ENCODE measurements at regions not wholly inside any gene's neighbourhood (a gene's known extent, or its start where the extent isn't known, plus 50 kb on each side); places are given as distances from the start of the nearest gene placed in this dataset.

DNA sequence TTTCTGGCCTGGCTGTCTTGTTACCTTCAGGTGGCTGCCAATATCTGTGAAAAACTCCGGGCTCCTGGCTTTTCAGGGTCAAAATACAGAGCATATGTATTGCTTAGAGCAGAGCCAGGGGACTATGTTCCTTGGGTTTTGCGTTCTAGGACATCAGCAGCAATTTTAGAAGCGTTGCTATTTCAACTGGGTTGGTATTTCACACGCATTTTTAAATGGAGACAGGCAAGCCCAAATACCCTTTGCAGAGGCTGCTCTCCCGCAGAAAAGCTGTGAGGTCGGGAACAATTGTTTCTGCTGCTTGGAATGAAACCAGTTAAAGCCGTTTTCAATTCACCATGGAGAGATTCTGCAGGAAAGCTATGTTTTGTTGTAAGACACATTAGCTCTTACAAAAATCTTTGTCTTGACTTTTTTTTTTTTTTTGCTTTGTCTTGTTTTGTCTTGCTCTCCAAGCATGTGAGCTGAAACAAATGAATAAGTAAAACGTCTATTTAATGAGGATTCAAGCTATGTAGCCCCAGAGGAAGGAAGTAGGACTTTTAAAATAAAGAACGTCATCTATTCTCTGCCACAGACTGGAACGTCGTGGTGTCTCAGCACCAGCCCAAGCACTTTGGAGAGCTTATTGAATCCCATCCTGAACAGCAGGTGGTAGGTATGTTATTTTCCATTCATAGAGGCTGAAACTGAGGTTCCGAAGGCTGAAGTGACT lies 181.0 kb upstream of the TBX3 start (continued):
- TF ChIP-seq, protein P1, sequence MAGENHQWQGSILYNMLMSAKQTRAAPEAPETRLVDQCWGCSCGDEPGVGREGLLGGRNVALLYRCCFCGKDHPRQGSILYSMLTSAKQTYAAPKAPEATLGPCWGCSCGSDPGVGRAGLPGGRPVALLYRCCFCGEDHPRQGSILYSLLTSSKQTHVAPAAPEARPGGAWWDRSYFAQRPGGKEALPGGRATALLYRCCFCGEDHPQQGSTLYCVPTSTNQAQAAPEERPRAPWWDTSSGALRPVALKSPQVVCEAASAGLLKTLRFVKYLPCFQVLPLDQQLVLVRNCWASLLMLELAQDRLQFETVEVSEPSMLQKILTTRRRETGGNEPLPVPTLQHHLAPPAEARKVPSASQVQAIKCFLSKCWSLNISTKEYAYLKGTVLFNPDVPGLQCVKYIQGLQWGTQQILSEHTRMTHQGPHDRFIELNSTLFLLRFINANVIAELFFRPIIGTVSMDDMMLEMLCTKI (IDR thresholded peaks at IDR 0.05; ENCODE audit: partially characterized antibody), result no peak

DNA sequence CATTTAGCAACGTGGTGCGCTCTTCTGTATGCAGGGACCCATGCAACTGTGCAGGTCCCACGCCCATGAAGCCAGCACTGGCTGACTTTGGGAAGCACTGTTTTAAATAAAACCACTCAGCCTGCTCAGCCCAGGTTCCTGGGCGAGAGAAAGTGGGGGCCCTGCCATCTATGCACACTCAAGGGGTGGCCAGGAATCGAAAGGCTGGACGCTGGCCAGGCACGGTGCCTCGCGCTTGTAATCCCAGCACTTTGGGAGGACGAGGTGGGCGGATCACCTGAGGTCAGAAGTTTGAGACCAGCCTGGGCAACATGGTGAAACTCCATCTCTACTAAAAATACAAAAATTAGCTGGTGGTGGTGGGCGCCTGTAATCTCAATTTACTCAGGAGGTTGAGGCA lies 179.9 kb upstream of the TBX3 start:
- Histone ChIP-seq H3K36me3 (ENCODE audit: control insufficient read depth, insufficient read depth, low read length) (no peaks in the 10 kb centered on the region), H3K4me3 (no peak overlapping the region), H3K79me2 (ENCODE audit: control insufficient read depth, insufficient read depth, low read length) (no peaks in the 10 kb centered on the region), H3K27me3 (ENCODE audit: control insufficient read depth in 2 of 2, insufficient read depth in 2 of 2, low read length in 2 of 2) (no peaks in the 10 kb centered on the region), H3K9me3 (replicated peaks; ENCODE audit: control insufficient read depth, insufficient read depth, low read depth, low read length) (no peaks in the 10 kb centered on the region), H3K4me1 (replicated peaks in 1 of 2; ENCODE audit: control insufficient read depth in 2 of 2, insufficient read depth in 2 of 2, low read length in 2 of 2) (no peaks in the 10 kb centered on the region), H3K9ac (ENCODE audit: insufficient read depth in 1 of 2, low read depth in 2 of 2, low read length in 2 of 2) (no peak overlapping the region), H3K4me2 (ENCODE audit: insufficient read depth, low read length) (no peak overlapping the region), H4K20me1 (replicated peaks; ENCODE audit: control insufficient read depth, insufficient read depth, low read length) (no peaks in the 10 kb centered on the region), H3K27ac (ENCODE audit: extremely low read depth, low read depth, low read length) (no peak overlapping the region), H2AFZ (ENCODE audit: low read depth, low read length) (no peak overlapping the region), H3K9me1 (ENCODE audit: control insufficient read depth, insufficient read depth, low read length) (no peaks in the 10 kb centered on the region)
- under 1% methylated on average over 11 of the region's 12 CpGs for WGBS (ENCODE audit: insufficient coverage, low coverage, missing lambda C conversion rate)
- TF ChIP-seq HDAC6 (IDR thresholded peaks at IDR 0.05; ENCODE audit: low read depth, low read length) (no peak), SRSF1 (IDR thresholded peaks at IDR 0.05; ENCODE audit: low read depth, low read length) (no peak), PML (IDR thresholded peaks at IDR 0.05; ENCODE audit: low read length) (no peak), ZFP30 (CRISPR knock-in tag; IDR thresholded peaks at IDR 0.05; ENCODE audit: borderline replicate concordance) (no peak), E2F3 (CRISPR knock-in tag; IDR thresholded peaks at IDR 0.05) (no peak), PHTF2 (CRISPR knock-in tag; IDR thresholded peaks at IDR 0.05) (no peak), TFAM (CRISPR knock-in tag; conservative IDR thresholded peaks at IDR 0.05) (no peak), LEF1 (IDR thresholded peaks at IDR 0.05) (no peak), PHB2 (IDR thresholded peaks at IDR 0.05; ENCODE audit: low read depth) (no peak)
- FAIRE-seq (no peak), ATAC-seq (no peak), DNase-seq (ENCODE audit: extremely low read depth in 1 of 4, low spot score in 3 of 4) (no peak)
- in situ Hi-C loops (cut with MboI), result no loop called here
- CTCF ChIA-PET (ENCODE audit: low intra/inter-chr PET ratio), result no interaction called here
- POLR2A ChIA-PET, result interaction anchor here (0.7 kb wide), 1 partner anchor 10 kb away, joined by 3 read pairs; no protein-coding TSS in a partner anchor
- no TSS peak for BruUV-seq (replicated peaks)
- intact Hi-C loops (cut with micrococcal nuclease), result no loop called here

Data from K562 (cell line).